ENCODE measurements at regions not wholly inside any gene's neighbourhood (a gene's known extent, or its start where the extent isn't known, plus 50 kb on each side); places are given as distances from the start of the nearest gene placed in this dataset.

DNA sequence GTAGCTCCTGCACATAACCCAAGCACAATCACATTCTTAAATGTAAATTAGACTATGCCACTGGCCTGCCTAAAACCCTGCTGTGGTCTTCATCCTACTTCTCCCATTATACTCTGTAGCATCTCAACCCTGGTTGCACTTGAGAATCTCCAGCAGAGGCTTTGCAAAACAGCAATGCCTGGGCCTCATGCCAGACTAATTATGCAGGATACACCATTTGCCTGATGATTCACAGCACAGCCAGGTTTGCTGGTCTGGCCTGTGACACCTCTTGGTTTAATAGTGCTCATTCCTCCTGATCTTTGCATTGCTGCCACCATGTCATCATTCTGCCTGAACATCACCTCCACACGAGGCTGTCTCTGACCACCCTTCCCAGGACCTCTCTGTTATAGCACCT is 491.9 kb upstream of the TOM1L1 start:
- Histone ChIP-seq H3K9me3 (peaks cover 0 to 5% (median 0%) of the 10 kb centered on the region in 12 donors), H3K27ac (no peak overlapping the region), H3K27me3 (no peaks in the 10 kb centered on the region), H3K36me3 (no peaks in the 10 kb centered on the region), H3K4me3 (no peak overlapping the region), H3K4me1 (no peaks in the 10 kb centered on the region)
- WGBS, 4 donors: 35 to 61% (median 51%) methylated on average over 1 of the region's 1 CpG
- intact Hi-C loops (cut with DNase I): no loop called here
- no peak for DNase-seq
- TF ChIP-seq, protein P1, sequence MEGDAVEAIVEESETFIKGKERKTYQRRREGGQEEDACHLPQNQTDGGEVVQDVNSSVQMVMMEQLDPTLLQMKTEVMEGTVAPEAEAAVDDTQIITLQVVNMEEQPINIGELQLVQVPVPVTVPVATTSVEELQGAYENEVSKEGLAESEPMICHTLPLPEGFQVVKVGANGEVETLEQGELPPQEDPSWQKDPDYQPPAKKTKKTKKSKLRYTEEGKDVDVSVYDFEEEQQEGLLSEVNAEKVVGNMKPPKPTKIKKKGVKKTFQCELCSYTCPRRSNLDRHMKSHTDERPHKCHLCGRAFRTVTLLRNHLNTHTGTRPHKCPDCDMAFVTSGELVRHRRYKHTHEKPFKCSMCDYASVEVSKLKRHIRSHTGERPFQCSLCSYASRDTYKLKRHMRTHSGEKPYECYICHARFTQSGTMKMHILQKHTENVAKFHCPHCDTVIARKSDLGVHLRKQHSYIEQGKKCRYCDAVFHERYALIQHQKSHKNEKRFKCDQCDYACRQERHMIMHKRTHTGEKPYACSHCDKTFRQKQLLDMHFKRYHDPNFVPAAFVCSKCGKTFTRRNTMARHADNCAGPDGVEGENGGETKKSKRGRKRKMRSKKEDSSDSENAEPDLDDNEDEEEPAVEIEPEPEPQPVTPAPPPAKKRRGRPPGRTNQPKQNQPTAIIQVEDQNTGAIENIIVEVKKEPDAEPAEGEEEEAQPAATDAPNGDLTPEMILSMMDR (IDR thresholded peaks at IDR 0.05): no peak
- no peak for TF ChIP-seq POLR2A (IDR thresholded peaks at IDR 0.05)
- no peak for ATAC-seq

DNA sequence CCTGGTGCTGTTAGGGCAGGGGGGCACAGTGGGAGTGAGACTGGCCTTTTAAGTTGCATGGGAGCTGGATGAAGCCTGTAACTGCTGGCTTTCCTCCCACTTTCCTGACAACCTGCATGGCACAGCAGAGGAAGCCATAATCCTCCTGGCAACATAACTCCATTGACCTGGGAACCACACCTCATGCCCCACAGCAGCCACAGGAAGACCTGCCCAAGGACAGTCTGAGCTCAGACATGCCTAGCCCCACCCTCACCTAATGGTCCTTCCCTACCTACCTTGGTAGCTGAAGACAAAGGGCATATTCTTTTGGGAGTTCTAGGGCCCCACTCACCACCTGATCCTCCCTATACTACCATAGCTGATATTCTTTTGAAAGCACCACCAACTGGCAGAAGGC is 482.2 kb upstream of the TOM1L1 start:
- no peak for ATAC-seq

DNA sequence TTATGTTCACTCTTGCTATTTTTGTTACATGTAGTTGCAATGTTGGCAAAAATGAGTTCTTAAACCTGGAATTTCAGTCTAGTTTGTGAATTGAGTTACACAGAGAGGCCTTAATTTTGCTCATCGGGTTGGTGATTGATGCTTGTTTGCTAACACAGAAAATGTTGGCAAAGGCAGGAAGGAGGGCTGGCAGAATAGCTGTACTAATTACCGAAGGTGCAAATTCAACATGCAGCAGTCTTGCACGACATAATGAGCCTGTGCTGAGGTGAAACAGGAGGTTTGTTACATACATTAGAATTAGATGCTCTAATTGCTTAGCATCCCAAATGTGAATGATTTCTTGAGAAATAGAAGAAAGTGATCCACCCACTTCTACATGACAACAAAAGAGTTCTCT is 475.0 kb upstream of the TOM1L1 start:
- no peak overlapping the region for H3K4me3 ChIP-seq
- 73 to 83% (median 77%) methylated on average over 3 of the region's 3 CpGs for WGBS, 4 donors
- no peaks in the 10 kb centered on the region for H3K27me3 ChIP-seq
- TF ChIP-seq, protein P1 (IDR thresholded peaks at IDR 0.05): no peak
- no peak for TF ChIP-seq POLR2A (IDR thresholded peaks at IDR 0.05)
- no peaks in the 10 kb centered on the region for H3K4me1 ChIP-seq
- H3K36me3 ChIP-seq: no peaks in the 10 kb centered on the region
- intact Hi-C loops (cut with DNase I): no loop called here
- ATAC-seq (no peak), DNase-seq (no peak)
- no peak overlapping the region for H3K27ac ChIP-seq
- peaks cover 0 to 20% (median 0%) of the 10 kb centered on the region in 12 donors for H3K9me3 ChIP-seq

More for the DNA sequence above, 482.2 kb upstream of the TOM1L1 start:
- TF ChIP-seq, protein P1 (IDR thresholded peaks at IDR 0.05): no peak
- no peak for TF ChIP-seq POLR2A (IDR thresholded peaks at IDR 0.05)
- DNase-seq: no peak
- intact Hi-C loops (cut with DNase I): no loop called here
- no peaks in the 10 kb centered on the region for H3K36me3 ChIP-seq
- peaks cover 0 to 28% (median 2%) of the 10 kb centered on the region in 12 donors for H3K9me3 ChIP-seq
- no peak overlapping the region for H3K27ac ChIP-seq
- H3K27me3 ChIP-seq: no peaks in the 10 kb centered on the region
- no peaks in the 10 kb centered on the region for H3K4me1 ChIP-seq
- H3K4me3 ChIP-seq: no peak overlapping the region

DNA sequence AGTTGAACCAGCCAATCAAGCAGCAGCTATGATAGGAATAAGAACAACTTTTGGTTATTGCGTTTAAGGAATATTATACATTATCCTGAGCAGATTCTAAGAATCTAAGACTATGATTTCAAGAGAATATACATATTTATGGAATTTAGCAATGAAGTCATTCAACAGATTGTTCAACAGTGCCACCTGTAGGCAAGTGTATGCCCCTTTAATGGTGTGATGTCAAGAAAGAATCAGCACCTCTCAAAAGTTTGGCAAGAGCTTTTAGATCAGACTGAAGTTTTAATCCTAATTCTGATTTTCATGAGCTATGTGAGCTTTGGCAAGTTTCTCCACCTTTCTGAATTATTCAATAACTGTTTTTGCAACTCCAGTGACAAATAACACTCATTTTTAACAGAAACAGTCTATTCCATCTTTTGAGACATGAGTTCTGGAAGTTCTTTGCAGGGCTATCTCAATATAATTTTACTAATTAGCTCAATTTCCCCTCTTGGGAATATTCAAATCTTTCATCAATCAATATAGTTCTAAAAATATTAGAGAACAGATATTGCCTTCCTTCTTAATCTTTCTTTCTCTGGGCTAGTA is 474.3 kb upstream of the TOM1L1 start:
- no peaks in the 10 kb centered on the region for H3K27me3 ChIP-seq
- DNase-seq (no peak), ATAC-seq (no peak)
- no peaks in the 10 kb centered on the region for H3K4me1 ChIP-seq
- peaks cover 0 to 15% (median 0%) of the 10 kb centered on the region in 12 donors for H3K9me3 ChIP-seq
- intact Hi-C loops (cut with DNase I): no loop called here
- no peak for TF ChIP-seq POLR2A (IDR thresholded peaks at IDR 0.05)
- TF ChIP-seq, protein P1 (IDR thresholded peaks at IDR 0.05): no peak
- H3K36me3 ChIP-seq: no peaks in the 10 kb centered on the region
- H3K27ac ChIP-seq: no peak overlapping the region
- 45 to 57% (median 47%) methylated on average over 1 of the region's 1 CpG for WGBS, 4 donors
- H3K4me3 ChIP-seq: no peak overlapping the region

Data from heart left ventricle (tissue), 16 donors.